ENCODE measurements at regions not wholly inside any gene's neighbourhood (a gene's known extent, or its start where the extent isn't known, plus 50 kb on each side); places are given as distances from the start of the nearest gene placed in this dataset.
"Not testable (repeated sequence)": the region's sequence is repeated elsewhere in the genome, so short reads cannot be mapped to it uniquely, and the experiment has no call there.

- no peak for ATAC-seq
These were observed 619.0 kb downstream of the KCTD12 start for GRCh38 chr13:76267216-76267615.

- ATAC-seq, result no peak
These were observed 619.6 kb downstream of the KCTD12 start for GRCh38 chr13:76266561-76266960.

- no peak for ATAC-seq
These were observed 614.1 kb downstream of the LMO7 start for GRCh38 chr13:76250211-76250610.

GRCh38 chr13:76245920-76246319 is 609.8 kb downstream of the LMO7 start:
- ATAC-seq, result no peak

- no peak for ATAC-seq
These were observed 609.1 kb downstream of the LMO7 start for GRCh38 chr13:76245211-76245610.

- ATAC-seq, result not testable (repeated sequence)
These were observed 607.0 kb downstream of the LMO7 start for GRCh38 chr13:76243120-76243519.

- no peak for ATAC-seq
These were observed 603.0 kb downstream of the LMO7 start for GRCh38 chr13:76239031-76239680.

GRCh38 chr13:76231522-76232167 is 595.5 kb downstream of the LMO7 start:
- ATAC-seq, result peak; percentile 39

- ATAC-seq, result no peak
These were observed 593.2 kb downstream of the LMO7 start for GRCh38 chr13:76229281-76229680.

GRCh38 chr13:76226941-76227340 is 590.8 kb downstream of the LMO7 start:
- no peak for ATAC-seq

- ATAC-seq, result no peak
These were observed 589.8 kb downstream of the LMO7 start for GRCh38 chr13:76225815-76226489.

GRCh38 chr13:76223999-76224398 is 587.9 kb downstream of the LMO7 start:
- ATAC-seq, result no peak

- no peak for ATAC-seq
These were observed 587.4 kb downstream of the LMO7 start for GRCh38 chr13:76223565-76223964.

- ATAC-seq, result no peak
These were observed 586.4 kb downstream of the LMO7 start for GRCh38 chr13:76222511-76222910.

- ATAC-seq, result no peak
These were observed 580.6 kb downstream of the LMO7 start for GRCh38 chr13:76216729-76217128.

- no peak for ATAC-seq
These were observed 577.9 kb downstream of the LMO7 start for GRCh38 chr13:76214001-76214400.

- ATAC-seq, result no peak
These were observed 577.3 kb downstream of the LMO7 start for GRCh38 chr13:76213423-76213904.

GRCh38 chr13:76210262-76210661 is 574.1 kb downstream of the LMO7 start:
- ATAC-seq, result no peak

- no peak for ATAC-seq
These were observed 562.5 kb downstream of the LMO7 start for GRCh38 chr13:76198568-76199163.

- ATAC-seq, result no peak
These were observed 553.9 kb downstream of the LMO7 start for GRCh38 chr13:76189882-76190519.

GRCh38 chr13:76175961-76176725 is 540.0 kb downstream of the LMO7 start:
- ATAC-seq, result no peak

- ATAC-seq, result no peak
These were observed 532.5 kb downstream of the LMO7 start for GRCh38 chr13:76168661-76169060.

All from esophagus mucosa (tissue), 1 donor.